SU-DHL-6 (cell line): ENCODE measurements at regions not wholly inside any gene's neighbourhood (a gene's known extent, or its start where the extent isn't known, plus 50 kb on each side); places are given as distances from the start of the nearest gene placed in this dataset.

Experiments
- H2AFZ ChIP-seq: fragments of 200-600 bp; sonication (generic); 2 replicates; pipeline ENCODE4 v1.6.1; 2014; ENCODE audit warnings: low read depth, mild to moderate bottlenecking, moderate library complexity, mixed read lengths, antibody characterized with exemption, low read length; ENCODE audit not compliant: severe bottlenecking
- H3F3A ChIP-seq: fragments of 200-600 bp; shearing (Covaris generic); 2 replicates; pipeline ENCODE4 v1.6.0; 2016; ENCODE audit warnings: antibody characterized with exemption, mild to moderate bottlenecking; ENCODE audit not compliant: insufficient read depth
- H3K27ac ChIP-seq: fragments of 200-600 bp; sonication (generic); 2 replicates; pipeline ENCODE4 v1.5.1; 2016; ENCODE audit warnings: low read depth, mild to moderate bottlenecking, low read length, moderate library complexity, mixed read lengths
- H3K27me3 ChIP-seq: fragments of 200-600 bp; sonication (generic), shearing (Covaris generic); 2 replicates; pipeline ENCODE4 v1.6.0; 2014; ENCODE audit warnings: mild to moderate bottlenecking, low read length
- H3K36me3 ChIP-seq: fragments of 200-600 bp; sonication (generic); 2 replicates; pipeline ENCODE4 v1.6.1; 2014; ENCODE audit warnings: mild to moderate bottlenecking, low read length, mixed read lengths
- H3K4me2 ChIP-seq: fragments of 300-600, 200-600 bp; shearing (Covaris generic), sonication (generic); 2 replicates; pipeline ENCODE4 v1.6.0; 2014; ENCODE audit warnings: low read length, low read depth, mild to moderate bottlenecking; ENCODE audit not compliant: poor library complexity, severe bottlenecking
- H3K4me3 ChIP-seq: fragments of 200-600 bp; sonication (generic); 2 replicates; pipeline ENCODE4 v1.5.1; 2014; ENCODE audit warnings: antibody characterized with exemption, low read length, mild to moderate bottlenecking, mixed read lengths; ENCODE audit not compliant: insufficient read depth, poor library complexity, severe bottlenecking
- H3K79me2 ChIP-seq: fragments of 200-600 bp; sonication (generic); 2 replicates; pipeline ENCODE4 v1.6.1; 2014; ENCODE audit warnings: mild to moderate bottlenecking, low read length, moderate library complexity; ENCODE audit not compliant: insufficient read depth
- H3K9ac ChIP-seq: fragments of 200-600 bp; sonication (generic); 2 replicates; pipeline ENCODE4 v1.7.0; 2014; ENCODE audit warnings: mild to moderate bottlenecking, low read length
- H3K9me2 ChIP-seq: fragments of 200-600 bp; sonication (generic); replicated peaks from 2 replicates; pipeline ENCODE4 v1.6.1; 2014; ENCODE audit warnings: low read length; ENCODE audit not compliant: insufficient read depth
- H3K9me3 ChIP-seq: fragments of 200-600 bp; sonication (generic); 2 replicates; pipeline ENCODE4 v1.6.1; 2014; ENCODE audit warnings: low read length, mixed read lengths; ENCODE audit not compliant: insufficient read depth
- H4K20me1 ChIP-seq: fragments of 200-600 bp; sonication (generic); 2 replicates; pipeline ENCODE4 v1.6.1; 2014; ENCODE audit warnings: low read depth, mild to moderate bottlenecking, antibody characterized with exemption, low read length, moderate library complexity, mixed read lengths
- EZH2phosphoT487 ChIP-seq: fragments of 200-600 bp; sonication (generic), shearing (Covaris generic); conservative IDR thresholded peaks from 2 replicates; pipeline ENCODE4 v1.6.1; 2018; ENCODE audit warnings: mild to moderate bottlenecking, antibody characterized with exemption, low read length, moderate library complexity, mixed read lengths
- TF ChIP-seq, protein P1 (sequence below): fragments of 200-600 bp; sonication (generic); IDR thresholded peaks from one replicate; pipeline ENCODE4 v1.5.1; 2017; ENCODE audit warnings: antibody characterized with exemption, mild to moderate bottlenecking, low read length, moderate library complexity; ENCODE audit not compliant: insufficient read depth, poor library complexity, severe bottlenecking

DNA sequence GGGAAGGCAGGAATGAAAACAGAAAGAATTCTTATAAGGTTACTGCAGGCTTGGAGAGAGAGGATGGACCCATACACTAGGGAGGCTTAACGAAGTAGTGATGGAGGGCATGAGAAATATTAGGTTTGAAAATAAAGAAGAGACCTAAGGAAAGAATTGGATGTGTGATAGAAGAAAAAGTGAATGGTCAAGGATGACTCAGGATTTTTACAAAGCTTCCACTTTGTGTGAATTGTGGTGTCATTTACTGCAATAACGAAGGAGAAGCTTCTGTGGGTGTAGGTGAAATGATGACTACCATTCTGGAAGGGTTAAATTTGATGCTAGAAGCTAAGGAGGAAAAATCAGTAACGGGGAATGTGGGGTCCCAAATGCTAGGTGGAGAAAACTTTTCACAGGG lies 191.2 kb downstream of the UTRN start:
- Histone ChIP-seq H3K9me3 (no peaks in the 10 kb centered on the region), H3K36me3 (no peaks in the 10 kb centered on the region), H3K4me3 (no peak overlapping the region), H3K79me2 (no peaks in the 10 kb centered on the region), H3K9me2 (no peaks in the 10 kb centered on the region), H3K9ac (no peak overlapping the region), H3K27ac (no peak overlapping the region), H3F3A (no peaks in the 10 kb centered on the region), H4K20me1 (no peaks in the 10 kb centered on the region), H3K4me2 (no peak overlapping the region), H3K27me3 (no peaks in the 10 kb centered on the region), H2AFZ (no peak overlapping the region)
- TF ChIP-seq, protein P1, sequence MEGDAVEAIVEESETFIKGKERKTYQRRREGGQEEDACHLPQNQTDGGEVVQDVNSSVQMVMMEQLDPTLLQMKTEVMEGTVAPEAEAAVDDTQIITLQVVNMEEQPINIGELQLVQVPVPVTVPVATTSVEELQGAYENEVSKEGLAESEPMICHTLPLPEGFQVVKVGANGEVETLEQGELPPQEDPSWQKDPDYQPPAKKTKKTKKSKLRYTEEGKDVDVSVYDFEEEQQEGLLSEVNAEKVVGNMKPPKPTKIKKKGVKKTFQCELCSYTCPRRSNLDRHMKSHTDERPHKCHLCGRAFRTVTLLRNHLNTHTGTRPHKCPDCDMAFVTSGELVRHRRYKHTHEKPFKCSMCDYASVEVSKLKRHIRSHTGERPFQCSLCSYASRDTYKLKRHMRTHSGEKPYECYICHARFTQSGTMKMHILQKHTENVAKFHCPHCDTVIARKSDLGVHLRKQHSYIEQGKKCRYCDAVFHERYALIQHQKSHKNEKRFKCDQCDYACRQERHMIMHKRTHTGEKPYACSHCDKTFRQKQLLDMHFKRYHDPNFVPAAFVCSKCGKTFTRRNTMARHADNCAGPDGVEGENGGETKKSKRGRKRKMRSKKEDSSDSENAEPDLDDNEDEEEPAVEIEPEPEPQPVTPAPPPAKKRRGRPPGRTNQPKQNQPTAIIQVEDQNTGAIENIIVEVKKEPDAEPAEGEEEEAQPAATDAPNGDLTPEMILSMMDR = no peak
- no peak for TF ChIP-seq EZH2phosphoT487

DNA sequence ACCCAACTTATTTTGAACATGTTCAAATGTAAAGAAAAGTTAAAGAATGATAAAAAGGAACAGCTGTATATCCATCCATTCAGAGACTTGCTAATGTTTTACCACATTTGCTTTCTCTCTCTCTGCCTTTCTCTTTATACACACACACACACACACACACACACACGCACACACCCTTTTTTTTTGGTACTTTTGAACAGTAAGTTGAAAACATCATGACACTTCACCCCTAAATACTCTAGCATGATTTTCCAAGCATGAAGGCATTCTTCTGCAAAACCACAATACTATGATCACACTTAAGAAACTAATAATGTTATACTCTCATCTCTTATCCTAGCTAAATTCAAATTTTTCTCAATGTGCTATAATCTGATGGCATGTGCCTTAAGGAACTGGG lies 192.3 kb downstream of the UTRN start:
- Histone ChIP-seq H3K4me3 (no peak overlapping the region), H3K9ac (no peak overlapping the region), H3K36me3 (no peaks in the 10 kb centered on the region), H3K4me2 (no peak overlapping the region), H3F3A (no peaks in the 10 kb centered on the region), H3K27ac (no peak overlapping the region), H3K79me2 (no peaks in the 10 kb centered on the region), H3K27me3 (no peaks in the 10 kb centered on the region), H4K20me1 (no peaks in the 10 kb centered on the region), H3K9me2 (no peaks in the 10 kb centered on the region), H2AFZ (no peak overlapping the region), H3K9me3 (no peaks in the 10 kb centered on the region)
- TF ChIP-seq, protein P1 = no peak
- no peak for TF ChIP-seq EZH2phosphoT487

GRCh38 chr6:144477856-144478255 lies 192.7 kb downstream of the UTRN start:
- Histone ChIP-seq H3K9me2 (no peaks in the 10 kb centered on the region), H3K36me3 (no peaks in the 10 kb centered on the region), H4K20me1 (no peaks in the 10 kb centered on the region), H3K27ac (no peak overlapping the region), H3K27me3 (no peaks in the 10 kb centered on the region), H3K9me3 (no peaks in the 10 kb centered on the region), H2AFZ (no peak overlapping the region), H3K4me3 (no peak overlapping the region), H3K79me2 (no peaks in the 10 kb centered on the region), H3K9ac (no peak overlapping the region), H3K4me2 (no peak overlapping the region), H3F3A (no peaks in the 10 kb centered on the region)
- TF ChIP-seq, protein P1 = no peak
- no peak for TF ChIP-seq EZH2phosphoT487
